HepG2 (cell line): ENCODE measurements at regions not wholly inside any gene's neighbourhood (a gene's known extent, or its start where the extent isn't known, plus 50 kb on each side); places are given as distances from the start of the nearest gene placed in this dataset.

ENCODE experiments used
- EZH2 ChIP-seq: conservative IDR thresholded peaks from 2 replicates; pipeline ENCODE4 v1.6.1; 2012; ENCODE audit warnings: mild to moderate bottlenecking, low read depth, low read length, moderate library complexity
- GPBP1L1 ChIP-seq: sonication (generic); formaldehyde crosslinking; IDR thresholded peaks from 2 replicates; pipeline ENCODE4 v1.5.0; 2020; ENCODE audit warnings: mild to moderate bottlenecking, missing genetic modification reagents
- IKZF5 ChIP-seq: IDR thresholded peaks from 2 replicates; pipeline ENCODE4 v1.6.1; 2018; ENCODE audit warnings: missing genetic modification reagents, mild to moderate bottlenecking, missing compliant biosample characterization
- MTERF4 ChIP-seq: sonication (generic); formaldehyde crosslinking; IDR thresholded peaks from 2 replicates; pipeline ENCODE4 v1.8.0; 2023; ENCODE audit warnings: mild to moderate bottlenecking, missing genetic modification reagents
- NCOR1 ChIP-seq: fragments of 200-600 bp; sonication (generic); IDR thresholded peaks from 2 replicates; pipeline ENCODE4 v1.7.0; 2017; ENCODE audit warnings: antibody characterized with exemption, low read length, borderline replicate concordance
- NR2F1 ChIP-seq, 2 experiments: fragments of 450-650 bp in 1 of 2; formaldehyde crosslinking in 1 of 2; IDR thresholded peaks; 2 replicates each; pipeline versions ENCODE4 v1.5.0 to v1.6.1; 2016 to 2020; ENCODE audit warnings: mild to moderate bottlenecking in 1 of 2, missing compliant biosample characterization in 1 of 2, missing genetic modification reagents in 1 of 2, moderate library complexity in 1 of 2
- PAF1 ChIP-seq: IDR thresholded peaks from 2 replicates; pipeline ENCODE4 v1.6.1; 2016; ENCODE audit warnings: missing genetic modification reagents, missing compliant biosample characterization
- PHF8 ChIP-seq: sonication (generic); formaldehyde crosslinking; IDR thresholded peaks from 2 replicates; pipeline ENCODE4 v1.5.0; 2020; ENCODE audit warnings: missing genetic modification reagents
- PLSCR1 ChIP-seq: sonication (generic); formaldehyde crosslinking; IDR thresholded peaks from 2 replicates; pipeline ENCODE4 v1.5.0; 2020; ENCODE audit warnings: missing genetic modification reagents, mild to moderate bottlenecking, borderline replicate concordance
- RFX5 ChIP-seq: IDR thresholded peaks from 2 replicates; pipeline ENCODE4 v1.6.1; 2011; ENCODE audit warnings: low read depth, low read length, improper control_type of control experiment
- SATB2 ChIP-seq: sonication (generic); formaldehyde crosslinking; IDR thresholded peaks from 2 replicates; pipeline ENCODE4 v1.5.0; 2020; ENCODE audit warnings: missing genetic modification reagents

- no peak for TF ChIP-seq PLSCR1 (CRISPR knock-in tag)
- TF ChIP-seq IKZF5, result no peak
- TF ChIP-seq PAF1 (CRISPR knock-in tag), result no peak
- no peak for TF ChIP-seq RFX5
- no peak for TF ChIP-seq NCOR1
- no peak for TF ChIP-seq PHF8 (CRISPR knock-in tag)
- TF ChIP-seq MTERF4, result no peak
- TF ChIP-seq SATB2 (CRISPR knock-in tag), result no peak
- no peak for TF ChIP-seq EZH2
- no peak for TF ChIP-seq GPBP1L1
- no peak for TF ChIP-seq NR2F1 (CRISPR knock-in tag; IDR thresholded peaks at IDR 0.05)
- TF ChIP-seq, all 625 proteins: peak for 0
These were observed 74.9 kb upstream of the DBX1 start (continued) for GRCh38 chr11:20235164-20235563.
